GM04504 (cell line): ENCODE measurements at regions not wholly inside any gene's neighbourhood (a gene's known extent, or its start where the extent isn't known, plus 50 kb on each side); places are given as distances from the start of the nearest gene placed in this dataset.

Experiments used
- DNase-seq: peaks from one replicate; pipeline ENCODE4 v3.0.0-alpha.2; 2012; ENCODE audit warnings: low read depth

- peak; percentile 49 for DNase-seq
Observed at GRCh38 chr2:19235308-19235707, 123.1 kb downstream of the OSR1 start.

- DNase-seq = no peak
Observed at GRCh38 chr2:19232312-19232711, 126.1 kb downstream of the OSR1 start.

GRCh38 chr2:19231625-19232024 lies 126.8 kb downstream of the OSR1 start:
- no peak for DNase-seq

GRCh38 chr2:19230626-19231025 lies 127.8 kb downstream of the OSR1 start:
- DNase-seq = no peak

GRCh38 chr2:19228715-19229114 lies 129.7 kb downstream of the OSR1 start:
- DNase-seq = no peak

GRCh38 chr2:19228181-19228593 lies 130.2 kb downstream of the OSR1 start:
- DNase-seq = no peak

GRCh38 chr2:19226871-19227270 lies 131.6 kb downstream of the OSR1 start:
- DNase-seq = no peak

GRCh38 chr2:19226386-19226785 lies 132.0 kb downstream of the OSR1 start:
- no peak for DNase-seq

- DNase-seq = no peak
Observed at GRCh38 chr2:19225931-19226330, 132.5 kb downstream of the OSR1 start.

- no peak for DNase-seq
Observed at GRCh38 chr2:19225126-19225525, 133.3 kb downstream of the OSR1 start.

GRCh38 chr2:19224486-19224885 lies 133.9 kb downstream of the OSR1 start:
- DNase-seq = no peak

GRCh38 chr2:19224011-19224410 lies 134.4 kb downstream of the OSR1 start:
- DNase-seq = no peak

GRCh38 chr2:19219060-19219459 lies 139.4 kb downstream of the OSR1 start:
- DNase-seq = no peak

- DNase-seq = no peak
Observed at GRCh38 chr2:19218166-19218565, 140.3 kb downstream of the OSR1 start.

- DNase-seq = no peak
Observed at GRCh38 chr2:19216676-19217602, 141.5 kb downstream of the OSR1 start.

GRCh38 chr2:19216238-19216637 lies 142.2 kb downstream of the OSR1 start:
- no peak for DNase-seq

GRCh38 chr2:19214682-19215391 lies 143.6 kb downstream of the OSR1 start:
- DNase-seq = no peak

GRCh38 chr2:19209575-19210341 lies 148.7 kb downstream of the OSR1 start:
- no peak for DNase-seq

GRCh38 chr2:19208479-19209199 lies 149.8 kb downstream of the OSR1 start:
- no peak for DNase-seq

GRCh38 chr2:19207452-19207851 lies 151.0 kb downstream of the OSR1 start:
- no peak for DNase-seq

- DNase-seq = no peak
Observed at GRCh38 chr2:19205983-19206533, 152.4 kb downstream of the OSR1 start.

- DNase-seq = no peak
Observed at GRCh38 chr2:19203866-19204265, 154.6 kb downstream of the OSR1 start.
